ENCODE measurements at regions not wholly inside any gene's neighbourhood (a gene's known extent, or its start where the extent isn't known, plus 50 kb on each side); places are given as distances from the start of the nearest gene placed in this dataset.

DNA sequence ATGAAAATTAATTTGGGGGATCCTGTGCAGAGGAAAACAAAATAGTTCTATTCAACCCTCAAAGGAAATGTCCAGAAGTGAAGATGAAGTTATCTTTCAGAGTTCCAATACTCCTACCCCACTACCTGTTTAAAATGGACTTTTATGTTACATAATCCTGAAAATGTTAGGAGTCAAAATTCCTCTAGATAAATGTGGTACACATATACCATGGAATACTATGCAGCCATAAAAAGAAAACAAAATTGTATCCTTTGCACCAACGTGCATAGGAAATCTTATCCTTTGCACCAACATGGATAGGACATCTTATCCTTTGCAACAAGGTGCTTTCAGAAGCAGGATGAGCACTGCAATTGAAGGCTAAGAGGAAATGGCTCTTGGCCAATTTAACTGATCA, 245.2 kb downstream of the LTN1 start:
- Histone ChIP-seq H3K27me3 (no peaks in the 10 kb centered on the region), H3K9me3 (no peaks in the 10 kb centered on the region), H3K27ac (no peak overlapping the region), H3K4me1 (peaks cover 0 to 28% (median 8%) of the 10 kb centered on the region in 3 donors), H3K4me3 (no peak overlapping the region), H3K36me3 (no peaks in the 10 kb centered on the region)
- TF ChIP-seq POLR2A (IDR thresholded peaks at IDR 0.05) (no peak), CTCF (IDR thresholded peaks at IDR 0.05) (no peak)
- intact Hi-C loops (cut with DNase I), result loop anchor here (5.0 to 10.0 kb wide), 2 partner anchors 1033 to 1900 kb away; partner anchors contain the start of gene ADAMTS1
- DNase-seq, result no peak
- 60 to 100% methylated on average over 1 of the region's 1 CpG for WGBS, 2 donors

- Histone ChIP-seq H3K4me1 (peaks cover 0 to 34% (median 8%) of the 10 kb centered on the region in 3 donors), H3K36me3 (no peaks in the 10 kb centered on the region), H3K9me3 (no peaks in the 10 kb centered on the region), H3K27me3 (no peaks in the 10 kb centered on the region), H3K4me3 (no peak overlapping the region), H3K27ac (no peak overlapping the region)
- WGBS, 2 donors, result 32 to 63% methylated on average over 4 of the region's 4 CpGs
- TF ChIP-seq CTCF (IDR thresholded peaks at IDR 0.05) (no peak), POLR2A (IDR thresholded peaks at IDR 0.05) (no peak)
- DNase-seq, result no peak
- intact Hi-C loops (cut with DNase I), result loop anchor here (5.0 to 10.0 kb wide), 2 partner anchors 1031 to 1899 kb away; partner anchors contain the start of gene ADAMTS1
Observed at GRCh38 chr21:28746166-28746565, 246.5 kb downstream of the LTN1 start.

GRCh38 chr21:28745131-28746016, 247.3 kb downstream of the LTN1 start:
- Histone ChIP-seq H3K27me3 (no peaks in the 10 kb centered on the region), H3K9me3 (no peaks in the 10 kb centered on the region), H3K27ac (peak overlapping the region; percentile 45 to 84 (median 80)), H3K4me3 (peak overlapping the region; percentile 29 to 61 (median 49)), H3K4me1 (peaks cover 0 to 34% (median 8%) of the 10 kb centered on the region in 3 donors), H3K36me3 (no peaks in the 10 kb centered on the region)
- WGBS, 2 donors, result 2 to 5% methylated on average over 16 of the region's 16 CpGs
- intact Hi-C loops (cut with DNase I), result loop anchor here (5.0 to 10.0 kb wide), 2 partner anchors 1031 to 1898 kb away; partner anchors contain the start of gene ADAMTS1
- no peak for DNase-seq
- TF ChIP-seq POLR2A (IDR thresholded peaks at IDR 0.05), result no peak
- peak; percentile 77 to 99 (median 90) for TF ChIP-seq CTCF (IDR thresholded peaks at IDR 0.05)

DNA sequence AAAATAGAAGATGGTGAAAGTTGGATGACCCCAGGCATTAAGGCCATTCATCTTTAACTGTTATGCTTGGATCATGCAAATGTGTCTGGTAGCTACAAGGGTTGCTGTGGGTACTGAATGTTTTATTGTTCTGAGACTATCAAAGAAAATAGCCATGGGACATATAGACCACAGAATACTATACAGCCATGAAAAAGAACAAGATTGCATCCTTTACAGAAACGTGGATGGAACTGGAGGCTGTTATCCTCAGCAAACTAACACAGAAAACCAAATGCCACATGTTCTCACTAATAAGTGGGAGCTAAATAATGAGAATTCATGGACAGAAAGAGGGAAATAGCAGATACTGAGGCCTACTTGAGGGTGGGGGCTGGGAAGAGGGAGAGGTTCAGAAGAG, 249.0 kb downstream of the LTN1 start:
- no peak overlapping the region for H3K27ac ChIP-seq
- no peak overlapping the region for H3K4me3 ChIP-seq
- no peak for DNase-seq
- WGBS, 2 donors, result 18 to 48% methylated on average over 1 of the region's 1 CpG
- H3K9me3 ChIP-seq, result no peaks in the 10 kb centered on the region
- H3K4me1 ChIP-seq, result peaks cover 0 to 35% (median 8%) of the 10 kb centered on the region in 3 donors
- no peaks in the 10 kb centered on the region for H3K27me3 ChIP-seq
- TF ChIP-seq POLR2A (IDR thresholded peaks at IDR 0.05), result no peak
- TF ChIP-seq CTCF (IDR thresholded peaks at IDR 0.05), result no peak
- intact Hi-C loops (cut with DNase I), result loop anchor here (10.0 kb wide), 1 partner anchor 1029 kb away; no protein-coding TSS in a partner anchor
- H3K36me3 ChIP-seq, result no peaks in the 10 kb centered on the region

DNA sequence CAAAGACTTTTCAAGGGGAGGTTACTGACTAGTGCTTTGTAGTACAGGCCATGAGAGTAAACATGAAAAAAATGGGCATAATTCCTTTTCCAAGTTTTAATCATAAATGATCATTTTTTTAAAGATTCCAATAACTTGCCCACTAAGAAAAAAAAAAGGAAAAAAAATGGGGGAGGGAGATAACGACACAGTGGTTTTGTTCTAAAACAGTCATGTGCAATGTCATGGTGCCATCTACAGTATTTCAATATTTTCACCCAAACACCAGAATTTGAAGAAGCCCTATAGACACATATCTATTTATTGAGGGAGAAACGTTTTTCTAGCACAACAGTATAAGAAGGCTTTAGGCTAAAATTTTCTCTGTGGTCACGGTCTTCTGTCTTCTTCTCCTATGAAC, 250.2 kb downstream of the LTN1 start:
- H3K4me3 ChIP-seq, result no peak overlapping the region
- WGBS, 2 donors, result 27 to 29% methylated on average over 3 of the region's 3 CpGs
- H3K4me1 ChIP-seq, result peaks cover 4 to 46% (median 8%) of the 10 kb centered on the region in 3 donors
- no peaks in the 10 kb centered on the region for H3K36me3 ChIP-seq
- H3K27ac ChIP-seq, result no peak overlapping the region
- intact Hi-C loops (cut with DNase I), result loop anchor here (10.0 kb wide), 1 partner anchor 1028 kb away; no protein-coding TSS in a partner anchor
- TF ChIP-seq CTCF (IDR thresholded peaks at IDR 0.05) (peak in 2 of 6 experiments; percentile 8 to 48), POLR2A (IDR thresholded peaks at IDR 0.05) (no peak)
- DNase-seq, result no peak
- no peaks in the 10 kb centered on the region for H3K27me3 ChIP-seq
- H3K9me3 ChIP-seq, result no peaks in the 10 kb centered on the region
